ENCODE measurements at regions not wholly inside any gene's neighbourhood (a gene's known extent, or its start where the extent isn't known, plus 50 kb on each side); places are given as distances from the start of the nearest gene placed in this dataset.

- Histone ChIP-seq H3K36me3 (ENCODE audit: control insufficient read depth in 1 of 2, insufficient read depth in 2 of 2, low read depth in 1 of 2, low read length in 2 of 2) (no peaks in the 10 kb centered on the region), H3K23ac (ENCODE audit: low read length in 2 of 2) (no peak overlapping the region), H3K4me3 (ENCODE audit: insufficient read depth in 1 of 2, low read depth in 1 of 2, low read length in 2 of 2) (no peak overlapping the region), H4K8ac (ENCODE audit: low read length) (no peak overlapping the region), H2AK5ac (ENCODE audit: low read length, severe bottlenecking) (no peak overlapping the region), H3K18ac (ENCODE audit: low read depth in 1 of 2, low read length in 2 of 2) (no peak overlapping the region), H2BK5ac (ENCODE audit: low read depth, low read length, poor library complexity, severe bottlenecking) (no peak overlapping the region), H3K79me1 (replicated peaks; ENCODE audit: low read length, poor library complexity, severe bottlenecking) (no peaks in the 10 kb centered on the region), H4K91ac (ENCODE audit: low read length) (no peak overlapping the region), H2BK12ac (ENCODE audit: low read length in 2 of 2) (no peak overlapping the region), H3K27me3 (ENCODE audit: control insufficient read depth in 1 of 2, insufficient read depth in 1 of 2, low read length in 2 of 2) (peaks cover 25 to 39% of the 10 kb centered on the region in 2 experiments), H2BK15ac (ENCODE audit: low read depth, poor library complexity, severe bottlenecking) (no peak overlapping the region), H3K27ac (ENCODE audit: low read length, poor library complexity, severe bottlenecking) (no peak overlapping the region), H2AFZ (ENCODE audit: low read depth, low read length) (no peak overlapping the region), H3K4me1 (ENCODE audit: control insufficient read depth, insufficient read depth, low read depth, low read length) (peaks cover 1% of the 10 kb centered on the region), H3K4me2 (ENCODE audit: low read length, poor library complexity, severe bottlenecking) (no peak overlapping the region), H3K9ac (ENCODE audit: low read length) (no peak overlapping the region), H3K14ac (ENCODE audit: low read length in 2 of 2) (no peak overlapping the region), H3K9me3 (ENCODE audit: control insufficient read depth, low read length) (no peaks in the 10 kb centered on the region), H2BK120ac (ENCODE audit: low read depth, low read length) (no peak overlapping the region), H3K4ac (ENCODE audit: low read depth in 1 of 2, low read length in 2 of 2) (no peak overlapping the region)
- DNase-seq, result no peak
These were observed 193.7 kb downstream of the TTC39B start for GRCh38 chr9:15113288-15113687.

GRCh38 chr9:15111071-15111470 lies 195.9 kb downstream of the TTC39B start:
- Histone ChIP-seq H2AFZ (ENCODE audit: low read depth, low read length) (no peak overlapping the region), H3K79me1 (replicated peaks; ENCODE audit: low read length, poor library complexity, severe bottlenecking) (no peaks in the 10 kb centered on the region), H3K9me3 (ENCODE audit: control insufficient read depth, low read length) (peaks cover 8% of the 10 kb centered on the region), H3K23ac (ENCODE audit: low read length in 2 of 2) (no peak overlapping the region), H2BK15ac (ENCODE audit: low read depth, poor library complexity, severe bottlenecking) (no peak overlapping the region), H2AK5ac (ENCODE audit: low read length, severe bottlenecking) (no peak overlapping the region), H2BK12ac (ENCODE audit: low read length in 2 of 2) (no peak overlapping the region), H3K18ac (ENCODE audit: low read depth in 1 of 2, low read length in 2 of 2) (no peak overlapping the region), H3K27ac (ENCODE audit: low read length, poor library complexity, severe bottlenecking) (no peak overlapping the region), H3K27me3 (ENCODE audit: control insufficient read depth in 1 of 2, insufficient read depth in 1 of 2, low read length in 2 of 2) (peaks cover 8 to 23% of the 10 kb centered on the region in 2 experiments), H3K14ac (ENCODE audit: low read length in 2 of 2) (no peak overlapping the region), H2BK5ac (ENCODE audit: low read depth, low read length, poor library complexity, severe bottlenecking) (no peak overlapping the region), H4K8ac (ENCODE audit: low read length) (no peak overlapping the region), H3K4me3 (ENCODE audit: insufficient read depth in 1 of 2, low read depth in 1 of 2, low read length in 2 of 2) (no peak overlapping the region), H4K91ac (ENCODE audit: low read length) (no peak overlapping the region), H3K4me1 (ENCODE audit: control insufficient read depth, insufficient read depth, low read depth, low read length) (no peaks in the 10 kb centered on the region), H2BK120ac (ENCODE audit: low read depth, low read length) (no peak overlapping the region), H3K9ac (ENCODE audit: low read length) (no peak overlapping the region), H3K4me2 (ENCODE audit: low read length, poor library complexity, severe bottlenecking) (no peak overlapping the region), H3K36me3 (ENCODE audit: control insufficient read depth in 1 of 2, insufficient read depth in 2 of 2, low read depth in 1 of 2, low read length in 2 of 2) (no peaks in the 10 kb centered on the region), H3K4ac (ENCODE audit: low read depth in 1 of 2, low read length in 2 of 2) (no peak overlapping the region)
- no peak for DNase-seq

DNA sequence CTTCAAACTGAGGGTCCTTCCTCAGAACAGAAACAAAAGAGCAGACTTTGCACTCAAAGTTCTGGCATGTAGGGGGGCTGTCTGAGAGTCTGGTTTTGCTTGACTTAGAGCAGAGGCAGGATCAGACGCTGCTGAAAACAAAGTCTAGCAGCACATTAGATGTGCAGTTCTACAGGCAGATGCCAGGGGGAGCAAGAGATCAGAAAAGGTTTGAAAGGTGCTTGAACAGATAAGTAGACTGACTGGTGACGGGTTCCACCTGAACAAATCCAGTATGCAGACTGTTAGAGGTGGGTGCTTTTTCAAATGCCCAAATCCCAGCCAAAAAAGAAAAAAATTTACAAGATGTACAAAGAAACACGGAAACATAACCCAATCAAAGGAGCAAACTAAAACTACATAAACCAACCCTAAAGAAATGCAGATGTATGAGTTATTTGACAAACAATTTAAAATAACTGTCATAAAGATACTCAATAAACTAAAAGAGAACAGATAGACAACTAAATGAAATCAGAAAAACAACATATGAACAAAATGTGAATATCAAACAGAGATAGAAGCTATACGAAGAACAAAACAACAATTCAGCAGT lies 194.7 kb upstream of the FREM1 start:
- no peaks in the 10 kb centered on the region for H3K79me1 ChIP-seq (replicated peaks; ENCODE audit: low read length, poor library complexity, severe bottlenecking)
- no peak overlapping the region for H2BK120ac ChIP-seq (ENCODE audit: low read depth, low read length)
- H3K14ac ChIP-seq (ENCODE audit: low read length in 2 of 2), result no peak overlapping the region
- H2AFZ ChIP-seq (ENCODE audit: low read depth, low read length), result no peak overlapping the region
- no peak overlapping the region for H3K4me2 ChIP-seq (ENCODE audit: low read length, poor library complexity, severe bottlenecking)
- peak overlapping the region; percentile 14 for H2BK5ac ChIP-seq (ENCODE audit: low read depth, low read length, poor library complexity, severe bottlenecking)
- H2BK12ac ChIP-seq (ENCODE audit: low read length in 2 of 2), result no peak overlapping the region
- H2AK5ac ChIP-seq (ENCODE audit: low read length, severe bottlenecking), result no peak overlapping the region
- H3K9ac ChIP-seq (ENCODE audit: low read length), result no peak overlapping the region
- peaks cover 4 to 10% of the 10 kb centered on the region in 2 experiments for H3K27me3 ChIP-seq (ENCODE audit: control insufficient read depth in 1 of 2, insufficient read depth in 1 of 2, low read length in 2 of 2)
- H4K8ac ChIP-seq (ENCODE audit: low read length), result no peak overlapping the region
- peak; percentile 45 for DNase-seq
- no peak overlapping the region for H3K27ac ChIP-seq (ENCODE audit: low read length, poor library complexity, severe bottlenecking)
- no peak overlapping the region for H2BK15ac ChIP-seq (ENCODE audit: low read depth, poor library complexity, severe bottlenecking)
- WGBS, result 0% methylated on average over 2 of the region's 4 CpGs
- no peak overlapping the region for H3K18ac ChIP-seq (ENCODE audit: low read depth in 1 of 2, low read length in 2 of 2)
- H3K4me3 ChIP-seq (ENCODE audit: insufficient read depth in 1 of 2, low read depth in 1 of 2, low read length in 2 of 2), result no peak overlapping the region
- H3K4me1 ChIP-seq (ENCODE audit: control insufficient read depth, insufficient read depth, low read depth, low read length), result no peaks in the 10 kb centered on the region
- peaks cover 8% of the 10 kb centered on the region for H3K9me3 ChIP-seq (ENCODE audit: control insufficient read depth, low read length)
- H3K36me3 ChIP-seq (ENCODE audit: control insufficient read depth in 1 of 2, insufficient read depth in 2 of 2, low read depth in 1 of 2, low read length in 2 of 2), result no peaks in the 10 kb centered on the region
- H3K4ac ChIP-seq (ENCODE audit: low read depth in 1 of 2, low read length in 2 of 2), result no peak overlapping the region
- H4K91ac ChIP-seq (ENCODE audit: low read length), result no peak overlapping the region
- no peak overlapping the region for H3K23ac ChIP-seq (ENCODE audit: low read length in 2 of 2)

DNA sequence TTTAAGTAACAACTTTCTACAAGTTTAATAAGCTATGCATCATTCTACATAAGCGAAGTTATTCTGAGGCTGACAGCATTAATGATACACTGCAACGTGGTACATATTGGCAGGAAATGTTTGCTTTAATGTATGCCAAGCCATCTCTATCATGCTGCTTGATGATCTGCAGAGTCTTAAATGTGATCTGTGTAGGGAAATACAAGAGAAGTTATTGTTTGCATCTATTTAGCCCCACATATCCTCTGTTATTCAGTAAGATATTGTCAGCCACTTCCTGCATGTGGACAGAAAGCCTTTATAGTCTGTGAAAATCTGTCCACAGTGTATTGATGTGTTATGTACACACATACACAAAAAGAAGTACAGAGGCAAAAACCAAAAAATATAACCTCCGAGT lies 193.1 kb upstream of the FREM1 start:
- Histone ChIP-seq H2AFZ (ENCODE audit: low read depth, low read length) (no peak overlapping the region), H3K9me3 (ENCODE audit: control insufficient read depth, low read length) (peaks cover 8% of the 10 kb centered on the region), H3K4me3 (ENCODE audit: insufficient read depth in 1 of 2, low read depth in 1 of 2, low read length in 2 of 2) (no peak overlapping the region), H3K27me3 (ENCODE audit: control insufficient read depth in 1 of 2, insufficient read depth in 1 of 2, low read length in 2 of 2) (peaks cover 4 to 10% of the 10 kb centered on the region in 2 experiments), H3K4ac (ENCODE audit: low read depth in 1 of 2, low read length in 2 of 2) (no peak overlapping the region), H3K14ac (ENCODE audit: low read length in 2 of 2) (no peak overlapping the region), H3K36me3 (ENCODE audit: control insufficient read depth in 1 of 2, insufficient read depth in 2 of 2, low read depth in 1 of 2, low read length in 2 of 2) (no peaks in the 10 kb centered on the region), H2BK12ac (ENCODE audit: low read length in 2 of 2) (no peak overlapping the region), H2BK15ac (ENCODE audit: low read depth, poor library complexity, severe bottlenecking) (no peak overlapping the region), H3K79me1 (replicated peaks; ENCODE audit: low read length, poor library complexity, severe bottlenecking) (no peaks in the 10 kb centered on the region), H3K18ac (ENCODE audit: low read depth in 1 of 2, low read length in 2 of 2) (no peak overlapping the region), H2BK5ac (ENCODE audit: low read depth, low read length, poor library complexity, severe bottlenecking) (no peak overlapping the region), H3K27ac (ENCODE audit: low read length, poor library complexity, severe bottlenecking) (no peak overlapping the region), H3K4me2 (ENCODE audit: low read length, poor library complexity, severe bottlenecking) (no peak overlapping the region), H2AK5ac (ENCODE audit: low read length, severe bottlenecking) (no peak overlapping the region), H3K4me1 (ENCODE audit: control insufficient read depth, insufficient read depth, low read depth, low read length) (no peaks in the 10 kb centered on the region), H2BK120ac (ENCODE audit: low read depth, low read length) (no peak overlapping the region), H4K8ac (ENCODE audit: low read length) (no peak overlapping the region), H3K9ac (ENCODE audit: low read length) (no peak overlapping the region), H3K23ac (ENCODE audit: low read length in 2 of 2) (no peak overlapping the region), H4K91ac (ENCODE audit: low read length) (no peak overlapping the region)
- no peak for DNase-seq
- WGBS, result 77% methylated on average over 3 of the region's 3 CpGs

All from mesenchymal stem cell (in vitro differentiated cells and primary cell).